ENCODE measurements at regions not wholly inside any gene's neighbourhood (a gene's known extent, or its start where the extent isn't known, plus 50 kb on each side); places are given as distances from the start of the nearest gene placed in this dataset.

DNA sequence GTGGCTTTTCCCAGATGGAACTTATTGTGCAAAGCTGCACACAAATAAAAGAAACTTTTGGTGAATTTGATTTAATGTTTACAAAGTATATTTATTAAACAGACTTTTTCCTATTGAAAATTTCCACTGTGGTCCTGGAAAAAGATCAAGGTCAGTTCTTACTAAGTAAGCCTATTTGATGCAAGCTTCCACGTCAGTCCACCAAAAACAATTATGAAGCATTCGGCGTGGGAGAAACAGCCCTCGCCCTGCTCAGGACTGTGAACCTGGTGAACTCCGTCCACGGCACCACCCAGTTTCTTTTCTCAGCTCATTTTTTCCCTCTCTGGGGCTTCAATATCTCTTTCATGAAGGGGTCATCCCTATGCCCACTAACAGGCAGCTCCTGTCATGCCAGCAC lies 149.8 kb downstream of the EFNB2 start:
- TF ChIP-seq POLR2AphosphoS5 (IDR thresholded peaks at IDR 0.05; ENCODE audit: borderline replicate concordance, low read depth, low read length) (no peak), EZH2 (IDR thresholded peaks at IDR 0.05) (no peak)

Data from SK-N-MC (cell line).